HEK293 (cell line): ENCODE measurements at regions not wholly inside any gene's neighbourhood (a gene's known extent, or its start where the extent isn't known, plus 50 kb on each side); places are given as distances from the start of the nearest gene placed in this dataset.

Experiments used
- YY2 ChIP-seq: fragments of 450-650 bp; formaldehyde crosslinking; IDR thresholded peaks from 2 replicates; pipeline ENCODE4 v1.5.1; 2016; ENCODE audit warnings: missing biosample characterization, missing genetic modification characterization
- ZNF24 ChIP-seq: fragments of 450-650 bp; formaldehyde crosslinking; IDR thresholded peaks from 2 replicates; pipeline ENCODE4 v1.5.1; 2016; ENCODE audit warnings: missing biosample characterization, missing genetic modification characterization
- ZNF292 ChIP-seq: fragments of 450-650 bp; formaldehyde crosslinking; IDR thresholded peaks from 2 replicates; pipeline ENCODE4 v1.5.1; 2016; ENCODE audit warnings: low read depth, missing biosample characterization, missing genetic modification characterization, borderline replicate concordance
- TF ChIP-seq, protein P1 (sequence below): fragments of 450-650 bp; formaldehyde crosslinking; IDR thresholded peaks from 2 replicates; pipeline ENCODE4 v1.5.1; 2016; ENCODE audit warnings: missing biosample characterization, missing genetic modification characterization

DNA sequence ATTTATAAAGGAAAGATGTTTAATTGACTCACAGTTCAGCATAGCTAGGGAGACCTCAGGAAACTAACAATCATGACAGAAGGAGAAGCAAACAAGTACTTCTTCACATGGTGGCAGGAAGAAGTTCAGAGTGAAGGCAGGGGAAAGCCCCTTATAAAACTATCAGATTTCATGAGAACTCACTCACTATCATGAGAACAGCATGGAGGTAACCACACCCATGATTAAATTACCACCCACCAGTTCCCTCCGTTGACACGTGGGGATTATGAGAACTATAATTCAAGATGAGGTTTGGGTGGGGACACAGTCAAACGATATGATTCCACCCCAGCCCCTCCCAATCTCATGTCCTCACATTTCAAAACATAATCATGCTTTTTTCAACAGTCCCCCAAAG lies 124.2 kb upstream of the PCGF5 start:
- TF ChIP-seq YY2 (no peak), ZNF24 (tag by site-specific recombination) (no peak), ZNF292 (tag by site-specific recombination) (no peak)
- TF ChIP-seq, protein P1, sequence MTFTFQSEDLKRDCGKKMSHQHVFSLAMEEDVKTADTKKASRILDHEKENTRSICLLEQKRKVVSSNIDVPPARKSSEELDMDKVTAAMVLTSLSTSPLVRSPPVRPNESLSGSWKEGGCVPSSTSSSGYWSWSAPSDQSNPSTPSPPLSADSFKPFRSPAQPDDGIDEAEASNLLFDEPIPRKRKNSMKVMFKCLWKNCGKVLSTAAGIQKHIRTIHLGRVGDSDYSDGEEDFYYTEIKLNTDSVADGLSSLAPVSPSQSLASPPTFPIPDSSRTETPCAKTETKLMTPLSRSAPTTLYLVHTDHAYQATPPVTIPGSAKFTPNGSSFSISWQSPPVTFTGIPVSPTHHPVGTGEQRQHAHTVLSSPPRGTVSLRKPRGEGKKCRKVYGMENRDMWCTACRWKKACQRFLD (tag by site-specific recombination), result no peak
